ENCODE measurements at regions not wholly inside any gene's neighbourhood (a gene's known extent, or its start where the extent isn't known, plus 50 kb on each side); places are given as distances from the start of the nearest gene placed in this dataset.

GRCh38 chr12:98137278-98137677 is 378.1 kb upstream of the TMPO start:
- TF ChIP-seq CTCF (IDR thresholded peaks at IDR 0.05; ENCODE audit: low read length) (no peak), EZH2 (optimal IDR thresholded peaks at IDR 0.05; ENCODE audit: low read depth, low read length) (no peak)
